SK-N-SH (cell line): ENCODE measurements at regions not wholly inside any gene's neighbourhood (a gene's known extent, or its start where the extent isn't known, plus 50 kb on each side); places are given as distances from the start of the nearest gene placed in this dataset.

Experiments
- CTCF ChIA-PET: fragments of 300-600, 350-600 bp; formaldehyde crosslinking; extraction: SDS; loops from one replicate; lab custom pipeline; 2021; lab: Yijun Ruan, JAX
- POLR2A ChIA-PET: fragments of 350-600 bp; sonication (Branson Sonifier 250); formaldehyde crosslinking; extraction: SDS; loops from one replicate; lab custom pipeline; 2020; ENCODE audit warnings: antibody characterized with exemption, inconsistent platforms; lab: Yijun Ruan, JAX
- DNase-seq: peaks from one replicate; pipeline ENCODE4 v3.0.0; 2012
- H2AFZ ChIP-seq: fragments of 200-600 bp; sonication (generic); 2 replicates; pipeline ENCODE4 v1.8.1; 2016; ENCODE audit warnings: antibody characterized with exemption, mild to moderate bottlenecking, low read depth
- H3F3A ChIP-seq: fragments of 200-600 bp; sonication (generic); replicated peaks from 2 replicates; pipeline ENCODE3; 2016; ENCODE audit warnings: antibody characterized with exemption, mild to moderate bottlenecking; ENCODE audit not compliant: insufficient read depth
- H3K27ac ChIP-seq, 2 experiments: fragments of 200-500 bp in 1 of 2; fragments of 200-600 bp in 1 of 2; sonication (Bioruptor generic) in 1 of 2; sonication (generic), shearing (Covaris generic) in 1 of 2; 2 replicates each; pipeline versions ENCODE4 v1.5.1 to v1.6.1; 2014 to 2016; ENCODE audit warnings: low read depth in 2 of 2, inconsistent platforms in 1 of 2, low read length in 1 of 2, mild to moderate bottlenecking in 1 of 2, mixed read lengths in 1 of 2
- H3K27me3 ChIP-seq: fragments of 200-600 bp; sonication (generic), shearing (Covaris generic); 2 replicates; pipeline ENCODE4 v1.6.1; 2016; ENCODE audit warnings: mixed run types; ENCODE audit not compliant: insufficient read depth
- H3K36me3 ChIP-seq, 2 experiments: fragments of 200-500 bp in 1 of 2; fragments of 200-600 bp in 1 of 2; sonication (Bioruptor generic) in 1 of 2; sonication (generic) in 1 of 2; replicated peaks in 1 of 2; 2 replicates each; pipeline versions ENCODE3 to v1.5.1; 2014 to 2016; ENCODE audit warnings: low read length in 1 of 2, mild to moderate bottlenecking in 1 of 2; ENCODE audit not compliant: insufficient read depth in 2 of 2, control insufficient read depth in 1 of 2
- H3K4me1 ChIP-seq, 2 experiments: fragments of 200-500 bp in 1 of 2; fragments of 200-600 bp in 1 of 2; sonication (Bioruptor generic) in 1 of 2; sonication (generic), shearing (Covaris generic) in 1 of 2; 2 replicates each; pipeline versions ENCODE4 v1.5.1 to v1.6.1; 2014 to 2016; ENCODE audit warnings: low read depth in 1 of 2, low read length in 1 of 2, mixed run types in 1 of 2; ENCODE audit not compliant: insufficient read depth in 2 of 2, control insufficient read depth in 1 of 2
- H3K4me2 ChIP-seq: fragments of 200-600 bp; sonication (generic), shearing (Covaris generic); 2 replicates; pipeline ENCODE4 v1.6.1; 2017; ENCODE audit warnings: mixed run types
- H3K4me3 ChIP-seq, 2 experiments: fragments of 200-500 bp in 1 of 2; fragments of 200-600 bp in 1 of 2; sonication (Bioruptor generic) in 1 of 2; sonication (generic), shearing (Covaris generic) in 1 of 2; 2 replicates each; pipeline versions ENCODE4 v1.5.1 to v1.8.1; 2014 to 2016; ENCODE audit warnings: low read depth in 2 of 2, inconsistent platforms in 1 of 2, low read length in 1 of 2, mild to moderate bottlenecking in 1 of 2, mixed read lengths in 1 of 2, moderate library complexity in 1 of 2
- H3K79me2 ChIP-seq: fragments of 200-600 bp; sonication (generic); 2 replicates; pipeline ENCODE4 v1.8.1; 2017; ENCODE audit warnings: mild to moderate bottlenecking; ENCODE audit not compliant: insufficient read depth
- H3K9ac ChIP-seq: fragments of 200-600 bp; sonication (generic); 2 replicates; pipeline ENCODE4 v1.6.1; 2017; ENCODE audit warnings: mixed run types
- H3K9me2 ChIP-seq: fragments of 200-600 bp; sonication (generic); 2 replicates; pipeline ENCODE4 v1.6.1; 2017; ENCODE audit warnings: mixed run types
- H3K9me3 ChIP-seq: fragments of 200-600 bp; sonication (generic); 2 replicates; pipeline ENCODE4 v1.6.1; 2017; ENCODE audit warnings: mixed run types, mild to moderate bottlenecking, moderate library complexity
- H4K20me1 ChIP-seq: fragments of 200-600 bp; sonication (generic); 2 replicates; pipeline ENCODE4 v1.6.1; 2017; ENCODE audit warnings: mild to moderate bottlenecking, mixed run types; ENCODE audit not compliant: insufficient read depth
- CHD2 ChIP-seq: fragments of 150-350 bp; IDR thresholded peaks from 2 replicates; pipeline ENCODE4 v1.6.1; 2018; ENCODE audit warnings: low read length; ENCODE audit not compliant: partially characterized antibody
- ELF1 ChIP-seq: IDR thresholded peaks from 2 replicates; pipeline ENCODE4 v1.4.0; 2012
- FOSL2 ChIP-seq: IDR thresholded peaks from 2 replicates; pipeline ENCODE4 v1.4.0; 2012; ENCODE audit warnings: low read depth, mild to moderate bottlenecking, moderate library complexity, borderline replicate concordance
- FOXJ3 ChIP-seq: sonication (generic); formaldehyde crosslinking; IDR thresholded peaks from 2 replicates; pipeline ENCODE4 v1.5.1; 2020; ENCODE audit warnings: mild to moderate bottlenecking, missing genetic modification reagents
- FOXM1 ChIP-seq: IDR thresholded peaks from 2 replicates; pipeline ENCODE4 v1.4.0; 2012; ENCODE audit warnings: low read depth, mild to moderate bottlenecking
- MEF2A ChIP-seq: IDR thresholded peaks from 2 replicates; pipeline ENCODE4 v1.4.0; 2012; ENCODE audit warnings: low read depth, borderline replicate concordance
- NFIC ChIP-seq: IDR thresholded peaks from 2 replicates; pipeline ENCODE4 v1.4.0; 2012; ENCODE audit warnings: borderline replicate concordance
- NRF1 ChIP-seq: IDR thresholded peaks from 2 replicates; pipeline ENCODE4 v1.6.1; 2012; ENCODE audit warnings: low read depth, mild to moderate bottlenecking, low read length
- RAD21 ChIP-seq: IDR thresholded peaks from 2 replicates; pipeline ENCODE4 v1.6.1; 2012; ENCODE audit warnings: mild to moderate bottlenecking, low read length
- RCOR1 ChIP-seq: fragments of 150-350 bp; IDR thresholded peaks from 2 replicates; pipeline ENCODE4 v1.6.1; 2017; ENCODE audit warnings: antibody characterized with exemption, low read length
- RFX5 ChIP-seq: IDR thresholded peaks from 2 replicates; pipeline ENCODE4 v1.6.1; 2012; ENCODE audit warnings: mild to moderate bottlenecking, improper control_type of control experiment, low read length
- RXRA ChIP-seq: IDR thresholded peaks from 2 replicates; pipeline ENCODE4 v1.4.0; 2012; ENCODE audit warnings: low read depth, mild to moderate bottlenecking, borderline replicate concordance
- SMC3 ChIP-seq: IDR thresholded peaks from 2 replicates; pipeline ENCODE4 v1.6.1; 2012; ENCODE audit warnings: low read depth, low read length, improper control_type of control experiment
- TAF1 ChIP-seq: IDR thresholded peaks from 2 replicates; pipeline ENCODE4 v1.6.1; 2012; ENCODE audit warnings: low read depth, mild to moderate bottlenecking, low read length, moderate library complexity, borderline replicate concordance
- TCF12 ChIP-seq: IDR thresholded peaks from 2 replicates; pipeline ENCODE4 v1.4.0; 2012
- WGBS: methylation state at CpG from one replicate; pipeline ENCODE4 v1.1.6; 2017; ENCODE audit warnings: low lambda C conversion rate; 5-methylcytosine and 5-hydroxymethylcytosine counted together
- TF ChIP-seq, protein P1 (sequence below): IDR thresholded peaks from 2 replicates; pipeline ENCODE4 v1.4.0; 2012; ENCODE audit warnings: low read depth
- TF ChIP-seq, protein P2 (sequence below): IDR thresholded peaks from 2 replicates; pipeline ENCODE4 v1.6.1; 2012; ENCODE audit warnings: mild to moderate bottlenecking, low read depth, low read length, moderate library complexity
- TF ChIP-seq, protein P3 (sequence below): fragments of 150-350 bp; IDR thresholded peaks from 2 replicates; pipeline ENCODE4 v1.6.1; 2016; ENCODE audit warnings: mild to moderate bottlenecking, low read depth, low read length
- TF ChIP-seq, protein P4 (sequence below): IDR thresholded peaks from 2 replicates; pipeline ENCODE4; 2012
- TF ChIP-seq, protein P5 (sequence below): IDR thresholded peaks from 2 replicates; pipeline ENCODE4 v1.4.0; 2012; ENCODE audit warnings: low read depth, borderline replicate concordance
- TF ChIP-seq, protein P6 (sequence below): IDR thresholded peaks from 2 replicates; pipeline ENCODE4 v1.4.0; 2012; ENCODE audit warnings: low read depth, borderline replicate concordance
- TF ChIP-seq, protein P7 (sequence below): fragments of 150-350 bp; IDR thresholded peaks from 2 replicates; pipeline ENCODE4 v1.6.1; 2017; ENCODE audit warnings: antibody characterized with exemption, low read length, low read depth, borderline replicate concordance

DNA sequence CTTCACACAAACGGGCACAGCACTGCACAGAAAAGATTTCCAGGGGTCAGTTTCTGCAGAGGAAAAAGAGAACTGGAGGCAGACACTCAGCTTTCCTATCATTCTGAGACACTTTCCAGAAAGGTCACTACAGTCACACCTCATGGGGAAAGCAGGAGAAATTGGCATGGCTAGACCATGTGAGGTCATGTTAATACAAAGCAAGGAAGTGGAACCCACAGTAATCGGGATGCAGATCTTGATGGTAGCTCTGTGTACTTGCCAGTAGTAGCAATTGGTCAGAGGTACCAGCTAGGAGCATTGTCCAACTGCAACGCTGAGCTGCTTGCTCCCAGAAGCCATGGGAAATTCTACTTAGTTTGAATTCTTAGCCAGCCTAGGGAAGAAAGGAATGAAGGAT is 255.3 kb upstream of the PCDH10 start (continued):
- TF ChIP-seq, protein P1, sequence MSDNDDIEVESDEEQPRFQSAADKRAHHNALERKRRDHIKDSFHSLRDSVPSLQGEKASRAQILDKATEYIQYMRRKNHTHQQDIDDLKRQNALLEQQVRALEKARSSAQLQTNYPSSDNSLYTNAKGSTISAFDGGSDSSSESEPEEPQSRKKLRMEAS, result no peak
- TF ChIP-seq TCF12 (no peak), CHD2 (no peak), RCOR1 (no peak)

DNA sequence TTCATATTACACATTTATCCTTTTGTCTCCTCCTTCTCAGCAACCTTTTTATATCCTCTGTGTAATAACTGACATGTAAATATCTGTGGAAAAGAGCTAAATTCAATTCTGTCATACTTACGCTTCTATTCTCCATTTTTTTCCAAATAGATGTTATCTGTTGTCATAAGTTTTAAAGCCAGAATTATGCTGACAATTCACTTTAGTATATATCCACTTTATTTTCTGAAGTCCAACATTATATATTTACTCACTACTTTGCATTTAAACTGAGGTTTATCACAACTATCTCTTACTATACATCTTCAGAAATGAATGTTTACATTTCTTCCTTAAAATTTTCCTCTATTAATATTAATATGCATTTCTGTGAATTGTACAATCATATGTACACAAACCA is 247.9 kb upstream of the PCDH10 start:
- Histone ChIP-seq H3F3A (no peaks in the 10 kb centered on the region), H3K9me2 (no peaks in the 10 kb centered on the region), H3K4me2 (no peak overlapping the region), H3K36me3 (no peaks in the 10 kb centered on the region), H3K4me1 (no peaks in the 10 kb centered on the region), H3K4me3 (no peak overlapping the region), H2AFZ (no peak overlapping the region), H3K9ac (no peak overlapping the region), H3K9me3 (no peaks in the 10 kb centered on the region), H4K20me1 (no peaks in the 10 kb centered on the region), H3K79me2 (no peaks in the 10 kb centered on the region), H3K27me3 (no peaks in the 10 kb centered on the region), H3K27ac (no peak overlapping the region)
- TF ChIP-seq FOSL2 (no peak), TAF1 (no peak), SMC3 (no peak), FOXJ3 (CRISPR knock-in tag) (no peak), NRF1 (no peak), RAD21 (no peak), NFIC (no peak), MEF2A (no peak), RXRA (no peak), RFX5 (no peak), FOXM1 (no peak), ELF1 (no peak), CHD2 (no peak)
- TF ChIP-seq, protein P2, sequence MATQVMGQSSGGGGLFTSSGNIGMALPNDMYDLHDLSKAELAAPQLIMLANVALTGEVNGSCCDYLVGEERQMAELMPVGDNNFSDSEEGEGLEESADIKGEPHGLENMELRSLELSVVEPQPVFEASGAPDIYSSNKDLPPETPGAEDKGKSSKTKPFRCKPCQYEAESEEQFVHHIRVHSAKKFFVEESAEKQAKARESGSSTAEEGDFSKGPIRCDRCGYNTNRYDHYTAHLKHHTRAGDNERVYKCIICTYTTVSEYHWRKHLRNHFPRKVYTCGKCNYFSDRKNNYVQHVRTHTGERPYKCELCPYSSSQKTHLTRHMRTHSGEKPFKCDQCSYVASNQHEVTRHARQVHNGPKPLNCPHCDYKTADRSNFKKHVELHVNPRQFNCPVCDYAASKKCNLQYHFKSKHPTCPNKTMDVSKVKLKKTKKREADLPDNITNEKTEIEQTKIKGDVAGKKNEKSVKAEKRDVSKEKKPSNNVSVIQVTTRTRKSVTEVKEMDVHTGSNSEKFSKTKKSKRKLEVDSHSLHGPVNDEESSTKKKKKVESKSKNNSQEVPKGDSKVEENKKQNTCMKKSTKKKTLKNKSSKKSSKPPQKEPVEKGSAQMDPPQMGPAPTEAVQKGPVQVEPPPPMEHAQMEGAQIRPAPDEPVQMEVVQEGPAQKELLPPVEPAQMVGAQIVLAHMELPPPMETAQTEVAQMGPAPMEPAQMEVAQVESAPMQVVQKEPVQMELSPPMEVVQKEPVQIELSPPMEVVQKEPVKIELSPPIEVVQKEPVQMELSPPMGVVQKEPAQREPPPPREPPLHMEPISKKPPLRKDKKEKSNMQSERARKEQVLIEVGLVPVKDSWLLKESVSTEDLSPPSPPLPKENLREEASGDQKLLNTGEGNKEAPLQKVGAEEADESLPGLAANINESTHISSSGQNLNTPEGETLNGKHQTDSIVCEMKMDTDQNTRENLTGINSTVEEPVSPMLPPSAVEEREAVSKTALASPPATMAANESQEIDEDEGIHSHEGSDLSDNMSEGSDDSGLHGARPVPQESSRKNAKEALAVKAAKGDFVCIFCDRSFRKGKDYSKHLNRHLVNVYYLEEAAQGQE, result no peak
- TF ChIP-seq, protein P3, sequence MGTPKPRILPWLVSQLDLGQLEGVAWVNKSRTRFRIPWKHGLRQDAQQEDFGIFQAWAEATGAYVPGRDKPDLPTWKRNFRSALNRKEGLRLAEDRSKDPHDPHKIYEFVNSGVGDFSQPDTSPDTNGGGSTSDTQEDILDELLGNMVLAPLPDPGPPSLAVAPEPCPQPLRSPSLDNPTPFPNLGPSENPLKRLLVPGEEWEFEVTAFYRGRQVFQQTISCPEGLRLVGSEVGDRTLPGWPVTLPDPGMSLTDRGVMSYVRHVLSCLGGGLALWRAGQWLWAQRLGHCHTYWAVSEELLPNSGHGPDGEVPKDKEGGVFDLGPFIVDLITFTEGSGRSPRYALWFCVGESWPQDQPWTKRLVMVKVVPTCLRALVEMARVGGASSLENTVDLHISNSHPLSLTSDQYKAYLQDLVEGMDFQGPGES, result no peak
- TF ChIP-seq, protein P4, sequence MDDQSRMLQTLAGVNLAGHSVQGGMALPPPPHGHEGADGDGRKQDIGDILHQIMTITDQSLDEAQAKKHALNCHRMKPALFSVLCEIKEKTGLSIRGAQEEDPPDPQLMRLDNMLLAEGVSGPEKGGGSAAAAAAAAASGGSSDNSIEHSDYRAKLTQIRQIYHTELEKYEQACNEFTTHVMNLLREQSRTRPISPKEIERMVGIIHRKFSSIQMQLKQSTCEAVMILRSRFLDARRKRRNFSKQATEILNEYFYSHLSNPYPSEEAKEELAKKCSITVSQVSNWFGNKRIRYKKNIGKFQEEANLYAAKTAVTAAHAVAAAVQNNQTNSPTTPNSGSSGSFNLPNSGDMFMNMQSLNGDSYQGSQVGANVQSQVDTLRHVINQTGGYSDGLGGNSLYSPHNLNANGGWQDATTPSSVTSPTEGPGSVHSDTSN, result no peak
- TF ChIP-seq, protein P5, sequence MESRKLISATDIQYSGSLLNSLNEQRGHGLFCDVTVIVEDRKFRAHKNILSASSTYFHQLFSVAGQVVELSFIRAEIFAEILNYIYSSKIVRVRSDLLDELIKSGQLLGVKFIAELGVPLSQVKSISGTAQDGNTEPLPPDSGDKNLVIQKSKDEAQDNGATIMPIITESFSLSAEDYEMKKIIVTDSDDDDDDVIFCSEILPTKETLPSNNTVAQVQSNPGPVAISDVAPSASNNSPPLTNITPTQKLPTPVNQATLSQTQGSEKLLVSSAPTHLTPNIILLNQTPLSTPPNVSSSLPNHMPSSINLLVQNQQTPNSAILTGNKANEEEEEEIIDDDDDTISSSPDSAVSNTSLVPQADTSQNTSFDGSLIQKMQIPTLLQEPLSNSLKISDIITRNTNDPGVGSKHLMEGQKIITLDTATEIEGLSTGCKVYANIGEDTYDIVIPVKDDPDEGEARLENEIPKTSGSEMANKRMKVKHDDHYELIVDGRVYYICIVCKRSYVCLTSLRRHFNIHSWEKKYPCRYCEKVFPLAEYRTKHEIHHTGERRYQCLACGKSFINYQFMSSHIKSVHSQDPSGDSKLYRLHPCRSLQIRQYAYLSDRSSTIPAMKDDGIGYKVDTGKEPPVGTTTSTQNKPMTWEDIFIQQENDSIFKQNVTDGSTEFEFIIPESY, result no peak
- TF ChIP-seq, protein P6, sequence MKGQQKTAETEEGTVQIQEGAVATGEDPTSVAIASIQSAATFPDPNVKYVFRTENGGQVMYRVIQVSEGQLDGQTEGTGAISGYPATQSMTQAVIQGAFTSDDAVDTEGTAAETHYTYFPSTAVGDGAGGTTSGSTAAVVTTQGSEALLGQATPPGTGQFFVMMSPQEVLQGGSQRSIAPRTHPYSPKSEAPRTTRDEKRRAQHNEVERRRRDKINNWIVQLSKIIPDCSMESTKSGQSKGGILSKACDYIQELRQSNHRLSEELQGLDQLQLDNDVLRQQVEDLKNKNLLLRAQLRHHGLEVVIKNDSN, result no peak
- TF ChIP-seq, protein P7, sequence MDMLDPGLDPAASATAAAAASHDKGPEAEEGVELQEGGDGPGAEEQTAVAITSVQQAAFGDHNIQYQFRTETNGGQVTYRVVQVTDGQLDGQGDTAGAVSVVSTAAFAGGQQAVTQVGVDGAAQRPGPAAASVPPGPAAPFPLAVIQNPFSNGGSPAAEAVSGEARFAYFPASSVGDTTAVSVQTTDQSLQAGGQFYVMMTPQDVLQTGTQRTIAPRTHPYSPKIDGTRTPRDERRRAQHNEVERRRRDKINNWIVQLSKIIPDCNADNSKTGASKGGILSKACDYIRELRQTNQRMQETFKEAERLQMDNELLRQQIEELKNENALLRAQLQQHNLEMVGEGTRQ, result no peak
- ChIA-PET CTCF (no interaction called here), POLR2A (no interaction called here)
- WGBS, result 2% methylated on average over 1 of the region's 1 CpG
- DNase-seq, result no peak
